ENCODE measurements at regions not wholly inside any gene's neighbourhood (a gene's known extent, or its start where the extent isn't known, plus 50 kb on each side); places are given as distances from the start of the nearest gene placed in this dataset.

- H3K4me1 ChIP-seq (ENCODE audit: insufficient read depth, low read length): no peaks in the 10 kb centered on the region
- no peaks in the 10 kb centered on the region for H3K27me3 ChIP-seq (ENCODE audit: insufficient read depth, low read length)
- H3K36me3 ChIP-seq (ENCODE audit: insufficient read depth, low read length): no peaks in the 10 kb centered on the region
- H2AFZ ChIP-seq (ENCODE audit: low read depth, low read length): no peak overlapping the region
- H3K9me3 ChIP-seq (ENCODE audit: low read length): no peaks in the 10 kb centered on the region
- H3K4me3 ChIP-seq (ENCODE audit: low read length): no peak overlapping the region
Measured at GRCh38 chr4:127229855-127230608, 402.7 kb upstream of the INTU start.

GRCh38 chr4:127236889-127237288 is 395.9 kb upstream of the INTU start:
- Histone ChIP-seq H3K9me3 (ENCODE audit: low read length) (no peaks in the 10 kb centered on the region), H3K27me3 (ENCODE audit: insufficient read depth, low read length) (no peaks in the 10 kb centered on the region), H3K4me1 (ENCODE audit: insufficient read depth, low read length) (no peaks in the 10 kb centered on the region), H3K36me3 (ENCODE audit: insufficient read depth, low read length) (no peaks in the 10 kb centered on the region), H2AFZ (ENCODE audit: low read depth, low read length) (no peak overlapping the region), H3K4me3 (ENCODE audit: low read length) (no peak overlapping the region)

GRCh38 chr4:127237581-127237980 is 395.2 kb upstream of the INTU start:
- no peak overlapping the region for H3K4me3 ChIP-seq (ENCODE audit: low read length)
- no peaks in the 10 kb centered on the region for H3K9me3 ChIP-seq (ENCODE audit: low read length)
- H3K4me1 ChIP-seq (ENCODE audit: insufficient read depth, low read length): no peaks in the 10 kb centered on the region
- no peak overlapping the region for H2AFZ ChIP-seq (ENCODE audit: low read depth, low read length)
- no peaks in the 10 kb centered on the region for H3K27me3 ChIP-seq (ENCODE audit: insufficient read depth, low read length)
- H3K36me3 ChIP-seq (ENCODE audit: insufficient read depth, low read length): no peaks in the 10 kb centered on the region

DNA sequence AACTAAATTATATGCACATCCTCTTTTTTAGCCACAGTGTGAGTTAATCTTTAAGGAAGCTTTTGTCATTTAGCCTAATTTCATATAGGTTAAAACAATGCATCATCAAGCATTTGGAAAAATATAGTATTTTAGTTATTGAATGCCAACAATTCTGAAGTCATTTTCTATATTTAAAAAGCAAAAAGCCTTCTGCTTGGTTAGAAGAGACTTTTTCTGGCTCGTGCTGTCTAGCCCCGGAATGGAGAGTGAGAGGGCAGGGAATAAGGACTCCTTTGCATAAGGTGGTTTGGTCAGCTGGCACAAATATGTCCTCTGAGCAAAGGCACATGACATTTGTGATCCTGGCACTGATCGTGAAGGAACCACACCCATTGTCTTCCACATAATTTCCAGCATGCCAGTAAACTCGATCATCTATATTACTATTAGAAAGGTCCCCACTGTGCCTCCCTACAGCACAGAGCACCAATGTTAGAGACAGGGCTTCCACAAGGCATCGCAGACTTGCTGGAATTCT is 393.7 kb upstream of the INTU start:
- H3K36me3 ChIP-seq (ENCODE audit: insufficient read depth, low read length): no peaks in the 10 kb centered on the region
- no peaks in the 10 kb centered on the region for H3K27me3 ChIP-seq (ENCODE audit: insufficient read depth, low read length)
- no peak overlapping the region for H3K4me3 ChIP-seq (ENCODE audit: low read length)
- no peak overlapping the region for H2AFZ ChIP-seq (ENCODE audit: low read depth, low read length)
- H3K4me1 ChIP-seq (ENCODE audit: insufficient read depth, low read length): no peaks in the 10 kb centered on the region
- H3K9me3 ChIP-seq (ENCODE audit: low read length): no peaks in the 10 kb centered on the region

DNA sequence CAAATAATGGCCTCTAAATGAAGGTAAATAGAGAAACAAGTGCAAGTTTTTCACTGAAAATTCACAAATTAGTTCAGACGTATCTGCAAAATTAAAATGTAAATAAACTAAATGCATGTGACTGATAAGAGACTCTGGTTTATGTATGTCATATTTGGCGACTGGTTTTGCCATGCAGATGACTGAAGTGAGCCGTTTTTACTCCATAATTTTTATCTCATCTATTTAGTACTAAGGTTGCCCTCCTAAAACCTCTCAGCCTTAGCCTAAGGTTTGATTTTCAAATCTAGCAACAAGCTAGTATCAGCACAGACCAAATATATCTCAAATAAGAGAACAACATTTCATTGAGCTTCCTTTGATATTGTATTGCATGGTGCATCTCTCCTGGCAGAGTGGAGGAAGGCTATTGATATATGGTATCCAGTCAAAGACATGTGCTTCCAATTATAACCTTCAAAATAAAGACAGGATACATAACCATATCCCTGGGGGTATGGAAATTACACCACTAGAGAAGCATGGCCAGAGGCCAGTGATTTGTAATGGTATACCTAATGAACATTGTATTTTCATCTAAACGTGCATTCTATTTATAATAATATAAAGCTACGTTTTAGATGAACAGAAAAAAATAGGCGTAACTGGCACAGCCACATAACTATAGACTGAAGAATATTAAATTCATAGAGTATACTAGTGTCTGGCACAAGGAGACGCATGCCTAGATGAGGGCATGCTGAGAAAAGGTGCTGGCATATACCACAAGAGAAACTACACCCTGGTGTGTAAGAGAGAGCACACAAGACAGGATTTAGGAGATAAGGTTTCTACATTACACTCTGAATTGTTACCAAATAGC is 392.6 kb upstream of the INTU start:
- Histone ChIP-seq H3K4me3 (ENCODE audit: low read length) (no peak overlapping the region), H2AFZ (ENCODE audit: low read depth, low read length) (no peak overlapping the region), H3K4me1 (ENCODE audit: insufficient read depth, low read length) (no peaks in the 10 kb centered on the region), H3K9me3 (ENCODE audit: low read length) (no peaks in the 10 kb centered on the region), H3K27me3 (ENCODE audit: insufficient read depth, low read length) (no peaks in the 10 kb centered on the region), H3K36me3 (ENCODE audit: insufficient read depth, low read length) (no peaks in the 10 kb centered on the region)

GRCh38 chr4:127240764-127241105 is 392.0 kb upstream of the INTU start:
- Histone ChIP-seq H3K4me3 (ENCODE audit: low read length) (no peak overlapping the region), H2AFZ (ENCODE audit: low read depth, low read length) (no peak overlapping the region), H3K4me1 (ENCODE audit: insufficient read depth, low read length) (no peaks in the 10 kb centered on the region), H3K9me3 (ENCODE audit: low read length) (no peaks in the 10 kb centered on the region), H3K27me3 (ENCODE audit: insufficient read depth, low read length) (no peaks in the 10 kb centered on the region), H3K36me3 (ENCODE audit: insufficient read depth, low read length) (no peaks in the 10 kb centered on the region)

- Histone ChIP-seq H3K4me1 (ENCODE audit: insufficient read depth, low read length) (no peaks in the 10 kb centered on the region), H3K9me3 (ENCODE audit: low read length) (no peaks in the 10 kb centered on the region), H2AFZ (ENCODE audit: low read depth, low read length) (no peak overlapping the region), H3K27me3 (ENCODE audit: insufficient read depth, low read length) (no peaks in the 10 kb centered on the region), H3K4me3 (ENCODE audit: low read length) (no peak overlapping the region), H3K36me3 (ENCODE audit: insufficient read depth, low read length) (no peaks in the 10 kb centered on the region)
Measured at GRCh38 chr4:127244515-127244914, 388.2 kb upstream of the INTU start.

DNA sequence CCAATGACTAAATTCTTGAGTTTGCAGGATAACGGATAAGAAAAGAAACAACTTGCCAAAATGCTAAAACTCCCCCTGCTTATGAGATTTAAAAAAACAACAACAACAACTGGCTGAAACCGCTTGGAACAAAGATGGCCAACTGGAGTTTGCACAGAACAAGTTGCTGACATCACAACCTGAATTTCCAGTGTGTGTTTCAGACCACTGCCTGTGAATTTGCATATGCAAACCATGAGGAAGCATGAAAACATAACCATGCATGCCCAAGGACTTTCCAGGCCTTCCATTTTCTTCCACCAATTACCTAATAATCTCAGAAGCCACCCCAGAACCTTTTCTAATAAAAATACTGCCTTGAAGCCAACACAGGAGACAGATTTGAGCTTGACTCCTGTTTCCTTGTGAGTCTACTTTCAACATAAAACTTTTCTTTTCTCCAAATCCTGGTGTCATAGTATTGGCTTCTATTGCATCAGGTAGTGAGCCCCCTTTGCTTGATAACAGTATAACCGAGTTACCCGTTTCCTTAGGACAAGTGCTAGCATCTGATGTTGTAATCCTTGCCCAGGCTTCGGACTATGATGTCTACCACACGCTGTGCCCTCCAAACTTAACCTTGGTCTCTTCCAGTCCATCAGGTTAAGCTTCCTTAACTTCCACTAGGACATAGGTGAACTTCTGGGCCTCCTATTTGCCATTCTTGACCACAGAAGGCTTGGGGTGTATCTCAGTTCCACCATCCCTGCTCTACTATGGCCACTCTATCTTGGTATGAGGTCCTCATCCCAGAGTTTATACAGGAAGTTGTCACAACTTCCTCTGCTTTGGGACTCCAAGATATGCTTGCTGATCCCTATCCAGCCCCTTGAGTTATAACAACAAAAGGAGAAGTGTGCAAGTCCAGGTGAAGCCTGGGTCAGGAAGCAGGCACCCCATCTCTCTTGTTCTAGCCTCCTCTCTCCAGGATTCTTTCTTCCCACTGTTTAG is 385.5 kb upstream of the INTU start:
- no peaks in the 10 kb centered on the region for H3K27me3 ChIP-seq (ENCODE audit: insufficient read depth, low read length)
- H3K9me3 ChIP-seq (ENCODE audit: low read length): no peaks in the 10 kb centered on the region
- H3K4me1 ChIP-seq (ENCODE audit: insufficient read depth, low read length): no peaks in the 10 kb centered on the region
- no peak overlapping the region for H2AFZ ChIP-seq (ENCODE audit: low read depth, low read length)
- H3K36me3 ChIP-seq (ENCODE audit: insufficient read depth, low read length): no peaks in the 10 kb centered on the region
- H3K4me3 ChIP-seq (ENCODE audit: low read length): no peak overlapping the region

GRCh38 chr4:127249066-127249766 is 383.5 kb upstream of the INTU start:
- Histone ChIP-seq H2AFZ (ENCODE audit: low read depth, low read length) (no peak overlapping the region), H3K9me3 (ENCODE audit: low read length) (no peaks in the 10 kb centered on the region), H3K36me3 (ENCODE audit: insufficient read depth, low read length) (no peaks in the 10 kb centered on the region), H3K27me3 (ENCODE audit: insufficient read depth, low read length) (no peaks in the 10 kb centered on the region), H3K4me3 (ENCODE audit: low read length) (no peak overlapping the region), H3K4me1 (ENCODE audit: insufficient read depth, low read length) (no peaks in the 10 kb centered on the region)

DNA sequence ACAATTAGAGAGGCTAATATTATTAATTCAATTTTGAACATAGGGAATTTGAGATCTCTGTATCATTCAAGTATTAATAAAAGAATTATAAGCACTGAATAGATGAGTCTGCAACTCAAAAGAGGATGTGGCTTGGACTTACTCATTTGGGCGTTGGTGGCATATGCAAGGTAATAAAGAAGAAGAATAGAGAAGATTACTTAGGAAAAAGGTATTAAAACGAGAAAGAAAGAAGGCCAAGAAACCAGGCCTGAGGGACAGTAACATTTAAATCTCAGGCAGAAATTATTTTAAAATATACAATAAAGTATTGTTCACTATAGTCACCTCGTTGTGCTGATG is 383.0 kb upstream of the INTU start:
- Histone ChIP-seq H3K27me3 (ENCODE audit: insufficient read depth, low read length) (no peaks in the 10 kb centered on the region), H3K4me1 (ENCODE audit: insufficient read depth, low read length) (no peaks in the 10 kb centered on the region), H3K36me3 (ENCODE audit: insufficient read depth, low read length) (no peaks in the 10 kb centered on the region), H2AFZ (ENCODE audit: low read depth, low read length) (no peak overlapping the region), H3K4me3 (ENCODE audit: low read length) (no peak overlapping the region), H3K9me3 (ENCODE audit: low read length) (no peaks in the 10 kb centered on the region)

GRCh38 chr4:127250577-127250976 is 382.2 kb upstream of the INTU start:
- no peak overlapping the region for H3K4me3 ChIP-seq (ENCODE audit: low read length)

DNA sequence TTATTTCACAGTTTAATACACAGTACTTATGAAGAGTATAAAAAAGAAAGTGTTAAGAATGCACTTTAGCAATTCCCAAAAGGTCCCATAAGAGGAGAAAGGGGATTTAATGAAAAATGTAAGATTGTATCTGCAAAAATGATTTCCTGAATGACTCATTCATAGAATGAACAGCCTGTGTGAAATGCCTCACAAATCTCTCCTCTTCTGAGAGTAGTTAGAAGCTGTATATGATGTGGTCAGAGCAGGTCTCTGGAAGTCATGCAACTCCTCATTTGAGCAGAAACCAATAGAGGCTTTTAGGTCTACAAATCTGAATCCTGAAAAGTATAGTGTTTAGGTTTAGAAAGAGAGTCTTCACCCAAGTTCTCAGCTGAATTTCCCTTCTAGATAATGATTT is 381.3 kb upstream of the INTU start:
- no peaks in the 10 kb centered on the region for H3K36me3 ChIP-seq (ENCODE audit: insufficient read depth, low read length)

More at GRCh38 chr4:127250577-127250976, 382.2 kb upstream of the INTU start:
- no peaks in the 10 kb centered on the region for H3K4me1 ChIP-seq (ENCODE audit: insufficient read depth, low read length)
- H3K27me3 ChIP-seq (ENCODE audit: insufficient read depth, low read length): no peaks in the 10 kb centered on the region
- H3K9me3 ChIP-seq (ENCODE audit: low read length): no peaks in the 10 kb centered on the region
- H2AFZ ChIP-seq (ENCODE audit: low read depth, low read length): no peak overlapping the region
- H3K36me3 ChIP-seq (ENCODE audit: insufficient read depth, low read length): no peaks in the 10 kb centered on the region

More for the DNA sequence above, 381.3 kb upstream of the INTU start:
- H3K9me3 ChIP-seq (ENCODE audit: low read length): no peaks in the 10 kb centered on the region
- H3K27me3 ChIP-seq (ENCODE audit: insufficient read depth, low read length): no peaks in the 10 kb centered on the region
- no peaks in the 10 kb centered on the region for H3K4me1 ChIP-seq (ENCODE audit: insufficient read depth, low read length)
- H2AFZ ChIP-seq (ENCODE audit: low read depth, low read length): no peak overlapping the region
- H3K4me3 ChIP-seq (ENCODE audit: low read length): no peak overlapping the region

Measured in neuron (in vitro differentiated cells).